CD14-positive monocyte (primary cell): ENCODE measurements at regions not wholly inside any gene's neighbourhood (a gene's known extent, or its start where the extent isn't known, plus 50 kb on each side); places are given as distances from the start of the nearest gene placed in this dataset.

Experiments used
- DNase-seq, 3 donors: peaks; one replicate each; pipeline ENCODE4 v3.0.0-alpha.2; 2011 to 2022
- H2AFZ ChIP-seq: 2 replicates; pipeline ENCODE4 v1.6.0; 2012; ENCODE audit warnings: mild to moderate bottlenecking, low read depth, low read length, inconsistent platforms; ENCODE audit not compliant: insufficient read depth, poor library complexity, severe bottlenecking
- H3K27ac ChIP-seq, 2 donors: 1 replicate in 1 of 2; 2 replicates in 1 of 2; pipeline ENCODE4 v1.5.1; 2012 to 2013; ENCODE audit warnings: low read length in 2 of 2, control low read depth in 1 of 2, inconsistent platforms in 1 of 2, low read depth in 1 of 2, mild to moderate bottlenecking in 1 of 2
- H3K27me3 ChIP-seq, 2 donors: one replicate each; pipeline versions ENCODE4 v1.6.0 to v1.6.1; 2011 to 2013; ENCODE audit warnings: low read length in 2 of 2; ENCODE audit not compliant: control insufficient read depth in 2 of 2, insufficient read depth in 2 of 2
- H3K36me3 ChIP-seq, 2 donors: replicated peaks in 1 of 2; 1 replicate in 1 of 2; 2 replicates in 1 of 2; pipeline versions ENCODE4 v1.5.1 to v1.6.1; 2012 to 2013; ENCODE audit warnings: low read length in 2 of 2, control low read depth in 1 of 2, inconsistent platforms in 1 of 2, mild to moderate bottlenecking in 1 of 2; ENCODE audit not compliant: insufficient read depth in 2 of 2, control insufficient read depth in 1 of 2
- H3K4me1 ChIP-seq, 2 donors: 1 replicate in 1 of 2; 2 replicates in 1 of 2; pipeline versions ENCODE4 v1.5.1 to v1.6.1; 2012 to 2013; ENCODE audit warnings: low read length in 2 of 2, control low read depth in 1 of 2, inconsistent platforms in 1 of 2, mild to moderate bottlenecking in 1 of 2, moderate library complexity in 1 of 2; ENCODE audit not compliant: insufficient read depth in 2 of 2, control insufficient read depth in 1 of 2
- H3K4me2 ChIP-seq: replicated peaks from 2 replicates; pipeline ENCODE3; 2012; ENCODE audit warnings: low read length, moderate library complexity, mild to moderate bottlenecking; ENCODE audit not compliant: poor library complexity, severe bottlenecking; ENCODE audit errors: extremely low read depth
- H3K4me3 ChIP-seq, 3 experiments: fragments of 200-600 bp in 1 of 3; sonication (generic) in 1 of 3; replicated peaks in 1 of 3; 1 replicate in 2 of 3; 2 replicates in 1 of 3; pipeline ENCODE4 v1.5.1; 2011 to 2013; ENCODE audit warnings: low read length in 3 of 3, mild to moderate bottlenecking in 3 of 3, control low read depth in 2 of 3, low read depth in 2 of 3, inconsistent platforms in 1 of 3, moderate library complexity in 1 of 3
- H3K79me2 ChIP-seq: 2 replicates; pipeline ENCODE4 v1.6.0; 2012; ENCODE audit warnings: mild to moderate bottlenecking, control low read depth, inconsistent platforms, low read length, moderate library complexity; ENCODE audit not compliant: insufficient read depth
- H3K9ac ChIP-seq: 2 replicates; pipeline ENCODE4 v1.6.0; 2017; ENCODE audit warnings: low read length, mild to moderate bottlenecking; ENCODE audit not compliant: insufficient read depth, poor library complexity, severe bottlenecking
- H3K9me3 ChIP-seq, 2 donors: replicated peaks in 1 of 2; 1 replicate in 1 of 2; 2 replicates in 1 of 2; pipeline versions ENCODE4 v1.5.1 to v1.6.1; 2012 to 2013; ENCODE audit warnings: low read length in 2 of 2, control low read depth in 1 of 2; ENCODE audit not compliant: control insufficient read depth in 1 of 2, insufficient read depth in 1 of 2
- H4K20me1 ChIP-seq: 2 replicates; pipeline ENCODE4 v1.6.0; 2012; ENCODE audit warnings: mild to moderate bottlenecking, low read length, control low read depth, moderate library complexity; ENCODE audit not compliant: insufficient read depth
- H3K27ac Mint-ChIP-seq, 7 donors: one replicate each; pipeline ENCODE4 v1.8.0; 2020; ENCODE audit warnings: mild to moderate bottlenecking in 7 of 7, mixed read lengths in 7 of 7, moderate library complexity in 6 of 7, inconsistent platforms in 2 of 7
- H3K27me3 Mint-ChIP-seq, 3 donors: one replicate each; pipeline ENCODE4 v1.8.0; 2021 to 2022; ENCODE audit warnings: low read depth in 3 of 3, mild to moderate bottlenecking in 3 of 3, mixed read lengths in 3 of 3, moderate library complexity in 3 of 3, inconsistent platforms in 1 of 3
- H3K36me3 Mint-ChIP-seq, 2 donors: one replicate each; pipeline ENCODE4 v1.8.0; 2020; ENCODE audit warnings: mixed read lengths in 2 of 2, inconsistent platforms in 1 of 2, mild to moderate bottlenecking in 1 of 2
- H3K4me1 Mint-ChIP-seq: one replicate; pipeline ENCODE4 v1.8.0; 2020; ENCODE audit warnings: mild to moderate bottlenecking, mixed read lengths
- H3K4me3 Mint-ChIP-seq, 2 donors: one replicate each; pipeline ENCODE4 v1.8.0; 2020; ENCODE audit warnings: mild to moderate bottlenecking in 2 of 2, mixed read lengths in 2 of 2, moderate library complexity in 1 of 2
- H3K9me3 Mint-ChIP-seq, 7 donors: one replicate each; pipeline ENCODE4 v1.8.0; 2020 to 2022; ENCODE audit warnings: mixed read lengths in 7 of 7, mild to moderate bottlenecking in 6 of 7, moderate library complexity in 6 of 7, inconsistent platforms in 2 of 7
- WGBS: methylation state at CpG from one replicate; pipeline ENCODE4 v1.1.5; 2013; ENCODE audit warnings: missing lambda C conversion rate; ENCODE audit not compliant: insufficient coverage; 5-methylcytosine and 5-hydroxymethylcytosine counted together
- intact Hi-C, 2 donors: fragments of 100-400 bp; cut with micrococcal nuclease; formaldehyde crosslinking; loops; one replicate each; pipeline versions ENCODE4 v1.15.0 to v1.15.1; 2023
- TF ChIP-seq, protein P1 (sequence below): fragments of 200-600 bp; IDR thresholded peaks from one replicate; pipeline ENCODE4 v1.8.0; 2022; ENCODE audit warnings: antibody characterized with exemption, mild to moderate bottlenecking

GRCh38 chr13:105365021-105365550 is 1170.4 kb downstream of the EFNB2 start:
- H4K20me1 ChIP-seq: no peaks in the 10 kb centered on the region
- Mint-ChIP-seq H3K27me3 (no peaks in the 10 kb centered on the region), H3K27ac (no peak overlapping the region), H3K36me3 (no peaks in the 10 kb centered on the region), H3K9me3 (no peaks in the 10 kb centered on the region), H3K4me3 (no peak overlapping the region), H3K4me1 (peaks cover 4% of the 10 kb centered on the region)
- intact Hi-C loops: no loop called here
- no peaks in the 10 kb centered on the region for H3K4me1 ChIP-seq
- no peak for DNase-seq
- H3K9ac ChIP-seq: no peak overlapping the region
- H3K4me3 ChIP-seq: no peak overlapping the region
- H2AFZ ChIP-seq: no peak overlapping the region
- H3K79me2 ChIP-seq: no peaks in the 10 kb centered on the region
- H3K9me3 ChIP-seq: no peaks in the 10 kb centered on the region
- WGBS: 14% methylated on average over 1 of the region's 3 CpGs
- H3K27me3 ChIP-seq: no peaks in the 10 kb centered on the region
- TF ChIP-seq, protein P1, sequence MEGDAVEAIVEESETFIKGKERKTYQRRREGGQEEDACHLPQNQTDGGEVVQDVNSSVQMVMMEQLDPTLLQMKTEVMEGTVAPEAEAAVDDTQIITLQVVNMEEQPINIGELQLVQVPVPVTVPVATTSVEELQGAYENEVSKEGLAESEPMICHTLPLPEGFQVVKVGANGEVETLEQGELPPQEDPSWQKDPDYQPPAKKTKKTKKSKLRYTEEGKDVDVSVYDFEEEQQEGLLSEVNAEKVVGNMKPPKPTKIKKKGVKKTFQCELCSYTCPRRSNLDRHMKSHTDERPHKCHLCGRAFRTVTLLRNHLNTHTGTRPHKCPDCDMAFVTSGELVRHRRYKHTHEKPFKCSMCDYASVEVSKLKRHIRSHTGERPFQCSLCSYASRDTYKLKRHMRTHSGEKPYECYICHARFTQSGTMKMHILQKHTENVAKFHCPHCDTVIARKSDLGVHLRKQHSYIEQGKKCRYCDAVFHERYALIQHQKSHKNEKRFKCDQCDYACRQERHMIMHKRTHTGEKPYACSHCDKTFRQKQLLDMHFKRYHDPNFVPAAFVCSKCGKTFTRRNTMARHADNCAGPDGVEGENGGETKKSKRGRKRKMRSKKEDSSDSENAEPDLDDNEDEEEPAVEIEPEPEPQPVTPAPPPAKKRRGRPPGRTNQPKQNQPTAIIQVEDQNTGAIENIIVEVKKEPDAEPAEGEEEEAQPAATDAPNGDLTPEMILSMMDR: no peak
- no peaks in the 10 kb centered on the region for H3K36me3 ChIP-seq
- no peak overlapping the region for H3K4me2 ChIP-seq
- no peak overlapping the region for H3K27ac ChIP-seq

DNA sequence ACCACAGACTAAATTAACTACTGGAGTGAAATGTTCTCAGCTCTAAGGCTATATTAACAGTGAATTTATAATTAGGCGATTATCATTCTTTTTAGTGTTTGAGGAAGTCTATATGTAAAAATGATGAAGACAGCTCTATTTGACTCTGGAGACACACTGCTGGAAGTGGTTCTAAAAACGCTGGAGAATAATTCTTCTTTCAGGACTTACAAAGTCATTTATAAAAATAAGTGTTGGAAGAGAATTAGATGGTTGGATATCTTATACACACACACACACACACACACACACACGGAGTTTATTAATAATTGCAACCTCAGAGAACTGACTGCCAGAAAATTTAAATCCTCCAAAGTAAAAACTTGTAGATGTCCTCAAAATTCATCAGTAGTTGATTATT is 1171.3 kb downstream of the EFNB2 start:
- Histone ChIP-seq H3K4me2 (no peak overlapping the region), H3K27me3 (no peaks in the 10 kb centered on the region), H3K4me1 (no peaks in the 10 kb centered on the region), H3K9me3 (no peaks in the 10 kb centered on the region), H3K27ac (no peak overlapping the region), H3K36me3 (no peaks in the 10 kb centered on the region), H3K79me2 (no peaks in the 10 kb centered on the region), H4K20me1 (no peaks in the 10 kb centered on the region), H2AFZ (no peak overlapping the region), H3K9ac (no peak overlapping the region), H3K4me3 (no peak overlapping the region)
- H3K4me3 Mint-ChIP-seq: no peak overlapping the region
- H3K4me1 Mint-ChIP-seq: peaks cover 4% of the 10 kb centered on the region
- H3K27me3 Mint-ChIP-seq: no peaks in the 10 kb centered on the region
- H3K9me3 Mint-ChIP-seq: no peaks in the 10 kb centered on the region
- no peak overlapping the region for H3K27ac Mint-ChIP-seq
- WGBS: no CpG with 5 or more reads among the region's 3 CpGs
- H3K36me3 Mint-ChIP-seq: no peaks in the 10 kb centered on the region
- TF ChIP-seq, protein P1: no peak
- intact Hi-C loops: no loop called here
- DNase-seq: no peak
